ENCODE measurements at regions not wholly inside any gene's neighbourhood (a gene's known extent, or its start where the extent isn't known, plus 50 kb on each side); places are given as distances from the start of the nearest gene placed in this dataset.

- no peak for TF ChIP-seq ELF1 (IDR thresholded peaks at IDR 0.05)
- TF ChIP-seq MAX (IDR thresholded peaks at IDR 0.05; ENCODE audit: low read depth): no peak
Measured at GRCh38 chr3:72533591-72534473, 314.4 kb downstream of the SHQ1 start.
